Neuron (in vitro differentiated cells): ENCODE measurements at regions not wholly inside any gene's neighbourhood (a gene's known extent, or its start where the extent isn't known, plus 50 kb on each side); places are given as distances from the start of the nearest gene placed in this dataset.
"Not testable (repeated sequence)": the region's sequence is repeated elsewhere in the genome, so short reads cannot be mapped to it uniquely, and the experiment has no call there.

Experiments used
- H2AFZ ChIP-seq: one replicate; pipeline ENCODE4 v1.6.1; 2013; ENCODE audit warnings: low read depth, mild to moderate bottlenecking, inconsistent platforms, low read length, moderate library complexity
- H3K27me3 ChIP-seq: one replicate; pipeline ENCODE4 v1.6.1; 2013; ENCODE audit warnings: low read length; ENCODE audit not compliant: insufficient read depth
- H3K36me3 ChIP-seq: one replicate; pipeline ENCODE4 v1.6.1; 2013; ENCODE audit warnings: low read length; ENCODE audit not compliant: insufficient read depth
- H3K4me1 ChIP-seq: one replicate; pipeline ENCODE4 v1.6.1; 2013; ENCODE audit warnings: low read length; ENCODE audit not compliant: insufficient read depth
- H3K4me3 ChIP-seq: 2 replicates; pipeline ENCODE4 v1.5.1; 2013; ENCODE audit warnings: mild to moderate bottlenecking, low read length, moderate library complexity
- H3K9me3 ChIP-seq: one replicate; pipeline ENCODE4 v1.6.1; 2013; ENCODE audit warnings: low read length

DNA sequence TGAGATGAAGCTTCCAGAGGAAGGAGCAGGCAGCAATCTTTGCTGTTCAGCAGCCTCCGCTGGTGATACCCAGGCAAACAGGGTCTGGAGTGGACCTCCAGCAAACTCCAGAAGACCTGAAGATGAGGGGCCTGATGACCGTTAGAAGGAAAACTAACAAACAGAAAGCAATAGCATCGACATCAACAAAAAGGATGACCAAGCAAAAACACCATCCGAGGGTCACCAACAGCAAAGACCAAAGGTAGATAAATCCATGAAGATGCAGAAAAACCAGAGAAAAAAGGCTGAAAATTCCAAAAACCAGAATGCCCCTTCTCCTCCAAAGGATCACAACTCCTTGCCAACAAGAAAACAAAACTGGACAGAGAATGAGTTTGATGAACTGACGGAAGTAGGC is 235.9 kb upstream of the NSMCE3 start:
- not testable (repeated sequence) for H3K4me1 ChIP-seq

DNA sequence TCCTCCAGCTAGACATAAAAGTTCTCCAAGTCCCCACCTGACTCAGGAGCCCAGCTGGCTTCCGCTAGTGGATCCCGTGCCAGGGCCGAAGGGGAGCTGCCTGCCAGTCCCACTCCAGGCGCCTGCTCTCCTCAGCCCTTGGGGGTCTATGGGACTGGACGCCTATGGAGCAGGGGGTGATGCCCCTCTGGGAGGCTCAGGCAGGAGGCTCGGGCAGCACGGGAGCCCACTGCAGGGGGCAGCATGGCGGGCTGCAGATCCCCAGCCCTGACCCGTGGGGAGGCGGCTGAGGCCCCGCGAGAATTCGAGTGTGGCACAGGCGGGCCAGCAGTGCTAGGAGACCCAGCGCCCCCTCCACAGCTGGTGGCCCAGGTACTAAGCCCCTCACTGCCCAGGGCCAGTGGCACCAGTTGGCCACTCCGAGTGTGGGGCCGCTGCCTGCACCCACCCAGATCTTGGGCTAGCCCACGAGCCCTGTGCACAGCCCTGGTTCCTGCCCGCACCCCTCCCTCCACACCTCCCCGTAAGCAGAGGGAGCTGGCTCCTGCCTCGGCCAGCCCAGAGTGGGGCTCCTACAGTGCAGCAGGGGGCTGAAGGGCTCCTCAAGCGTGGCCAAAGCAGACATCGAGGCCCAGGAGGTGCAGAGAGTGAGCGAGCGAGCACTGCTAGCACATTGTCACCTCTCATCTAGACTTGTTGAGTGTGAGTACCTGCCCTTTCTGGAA is 221.3 kb upstream of the NSMCE3 start:
- no peaks in the 10 kb centered on the region for H3K27me3 ChIP-seq
- no peak overlapping the region for H3K4me3 ChIP-seq
- H2AFZ ChIP-seq = no peak overlapping the region
- H3K4me1 ChIP-seq = no peaks in the 10 kb centered on the region
- H3K36me3 ChIP-seq = no peaks in the 10 kb centered on the region
- peaks cover 5% of the 10 kb centered on the region for H3K9me3 ChIP-seq

More for the DNA sequence above, 235.9 kb upstream of the NSMCE3 start:
- H3K9me3 ChIP-seq, H2AFZ ChIP-seq, H3K27me3 ChIP-seq, H3K4me3 ChIP-seq, H3K36me3 ChIP-seq: not testable (repeated sequence)

DNA sequence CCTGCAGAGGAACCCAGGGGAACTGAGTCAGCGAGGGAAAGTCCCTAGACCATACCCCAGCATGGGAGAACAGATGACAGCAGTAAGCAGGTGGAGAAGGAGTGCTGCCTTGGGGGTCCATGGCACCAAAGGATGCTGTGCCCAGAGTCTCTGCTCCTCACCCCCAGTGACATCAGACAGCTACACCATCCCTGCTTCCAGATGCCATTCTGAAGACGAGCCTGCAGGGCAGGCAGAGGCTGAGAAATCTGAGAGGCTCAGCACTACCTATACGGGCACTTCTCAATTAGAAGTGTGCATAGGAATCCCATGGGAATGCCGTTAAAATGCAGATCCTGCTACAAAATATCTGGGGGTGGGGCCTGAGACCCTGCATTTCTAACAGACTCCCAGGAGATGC is 211.3 kb upstream of the NSMCE3 start:
- Histone ChIP-seq H3K36me3 (no peaks in the 10 kb centered on the region), H3K4me3 (no peak overlapping the region), H2AFZ (no peak overlapping the region), H3K4me1 (no peaks in the 10 kb centered on the region), H3K9me3 (no peaks in the 10 kb centered on the region), H3K27me3 (no peaks in the 10 kb centered on the region)

DNA sequence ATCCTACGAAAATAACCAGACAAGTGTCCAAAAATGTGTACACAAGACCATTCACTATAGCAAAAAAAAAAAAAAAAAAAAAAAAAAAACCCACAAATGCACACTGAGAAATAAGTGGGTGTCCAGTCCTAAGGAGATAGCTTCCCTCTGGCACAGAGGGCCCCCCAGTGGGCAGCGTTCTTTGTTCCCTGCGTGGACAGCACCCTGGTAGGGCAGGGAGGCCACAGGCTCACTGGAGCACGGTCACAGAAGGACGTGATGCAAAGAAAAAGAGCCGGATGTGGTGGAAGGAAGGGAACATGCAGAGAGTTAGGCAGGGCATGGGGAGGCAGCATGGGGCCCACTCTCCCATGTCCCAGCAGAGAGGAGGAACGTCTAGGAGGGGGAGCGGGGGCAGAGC is 210.7 kb upstream of the NSMCE3 start:
- H3K4me1 ChIP-seq = no peaks in the 10 kb centered on the region
- H2AFZ ChIP-seq = no peak overlapping the region
- H3K4me3 ChIP-seq = no peak overlapping the region
- H3K36me3 ChIP-seq = no peaks in the 10 kb centered on the region
- H3K9me3 ChIP-seq = no peaks in the 10 kb centered on the region
- no peaks in the 10 kb centered on the region for H3K27me3 ChIP-seq

DNA sequence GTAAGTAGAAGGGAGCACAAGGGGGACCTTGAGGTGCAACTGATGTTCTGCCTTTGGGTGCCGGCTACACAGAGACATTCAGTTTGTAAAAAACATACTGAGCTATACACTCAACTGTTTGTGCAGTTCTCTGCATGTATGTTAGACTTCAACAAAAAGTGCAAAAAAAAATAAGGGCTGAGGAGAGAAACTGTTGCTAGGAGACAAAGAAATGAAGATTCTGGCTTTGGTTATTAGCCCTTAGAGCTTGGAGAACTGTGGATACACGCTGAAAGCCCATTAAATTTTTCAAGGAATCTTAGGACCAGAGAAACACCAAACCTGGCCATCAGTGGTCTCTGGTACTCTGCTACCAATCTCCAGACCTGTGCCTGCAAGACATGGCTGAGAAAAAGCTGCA is 207.6 kb upstream of the NSMCE3 start:
- peaks cover 7% of the 10 kb centered on the region for H3K4me1 ChIP-seq

DNA sequence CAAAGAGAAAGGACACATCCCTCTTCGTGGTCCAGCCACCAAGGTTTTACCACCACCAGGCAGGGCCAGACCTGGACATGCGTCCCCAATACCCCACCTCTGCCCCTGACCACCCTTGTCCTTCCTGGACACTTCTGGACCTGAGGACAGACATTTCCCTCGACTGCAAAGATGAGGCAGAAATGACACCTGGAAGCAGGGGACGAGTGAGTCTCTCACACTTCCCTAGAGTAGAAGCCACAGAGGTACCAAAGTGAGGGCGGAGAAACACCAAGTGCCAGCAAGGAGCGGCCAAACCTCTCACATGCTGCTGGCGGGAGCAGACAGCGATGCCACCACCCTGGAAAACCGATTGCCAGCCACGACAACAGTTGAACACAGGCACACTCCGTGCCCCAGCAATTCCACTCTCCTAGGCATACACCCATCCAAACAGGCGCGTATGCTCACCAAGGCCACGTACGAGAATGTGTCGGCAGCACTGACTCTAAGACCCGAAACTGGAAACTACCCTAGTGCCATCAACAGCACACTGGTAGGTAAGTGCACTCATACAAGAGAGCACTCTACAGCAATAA is 207.0 kb upstream of the NSMCE3 start:
- Histone ChIP-seq H3K27me3 (no peaks in the 10 kb centered on the region), H3K9me3 (no peaks in the 10 kb centered on the region), H3K4me3 (no peak overlapping the region), H2AFZ (no peak overlapping the region), H3K36me3 (no peaks in the 10 kb centered on the region), H3K4me1 (peaks cover 7% of the 10 kb centered on the region)

More for the DNA sequence above, 207.6 kb upstream of the NSMCE3 start:
- no peak overlapping the region for H2AFZ ChIP-seq
- H3K27me3 ChIP-seq = no peaks in the 10 kb centered on the region
- H3K9me3 ChIP-seq = no peaks in the 10 kb centered on the region
- no peak overlapping the region for H3K4me3 ChIP-seq
- H3K36me3 ChIP-seq = no peaks in the 10 kb centered on the region

DNA sequence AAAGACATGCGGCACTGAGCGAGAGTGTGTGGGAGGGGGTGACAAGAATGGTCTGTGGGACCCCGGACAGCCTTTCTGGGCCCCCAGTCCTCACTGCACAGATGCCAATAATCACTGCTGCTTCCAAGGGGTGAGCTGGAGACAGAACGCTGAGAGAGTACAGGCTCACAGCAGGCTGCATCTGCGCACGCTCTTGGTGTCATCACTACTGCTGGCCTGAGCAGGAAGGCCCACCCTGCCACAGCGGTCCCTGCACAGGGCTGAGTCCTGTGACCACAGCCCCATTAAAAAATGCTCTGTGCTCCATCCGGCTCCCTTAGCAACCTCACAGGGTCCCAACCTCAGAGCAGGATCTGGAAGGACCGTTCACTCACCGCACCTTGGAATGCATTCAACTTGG is 205.5 kb upstream of the NSMCE3 start:
- no peaks in the 10 kb centered on the region for H3K9me3 ChIP-seq
- no peak overlapping the region for H3K4me3 ChIP-seq
- H3K4me1 ChIP-seq = peaks cover 7% of the 10 kb centered on the region

DNA sequence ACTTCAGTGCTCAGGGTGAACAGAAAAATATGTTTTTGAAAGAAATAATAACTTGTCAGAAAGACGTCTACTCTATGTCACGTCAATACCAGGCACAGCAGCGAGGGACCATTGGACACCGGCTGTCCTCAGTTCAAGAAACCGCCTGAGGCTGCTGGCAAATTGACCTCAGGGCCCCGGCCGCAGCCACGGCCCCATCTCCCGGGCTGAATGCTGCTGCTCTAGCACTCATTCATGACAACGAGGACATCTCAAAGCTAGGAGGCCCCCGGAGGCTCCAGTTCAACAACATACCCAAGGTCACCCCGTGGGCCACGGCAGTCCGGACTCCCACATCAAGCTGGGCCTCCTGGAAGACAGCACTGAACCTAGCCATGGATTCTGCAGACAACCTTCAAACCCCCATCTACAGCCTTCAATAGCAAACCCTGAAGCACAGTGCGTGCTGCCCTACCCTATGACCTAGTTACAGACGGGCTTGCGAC is 204.0 kb upstream of the NSMCE3 start:
- Histone ChIP-seq H3K9me3 (no peaks in the 10 kb centered on the region), H3K27me3 (no peaks in the 10 kb centered on the region), H2AFZ (no peak overlapping the region), H3K36me3 (no peaks in the 10 kb centered on the region), H3K4me1 (peaks cover 7% of the 10 kb centered on the region), H3K4me3 (no peak overlapping the region)

More for the DNA sequence above, 205.5 kb upstream of the NSMCE3 start:
- Histone ChIP-seq H2AFZ (no peak overlapping the region), H3K36me3 (no peaks in the 10 kb centered on the region), H3K27me3 (no peaks in the 10 kb centered on the region)

DNA sequence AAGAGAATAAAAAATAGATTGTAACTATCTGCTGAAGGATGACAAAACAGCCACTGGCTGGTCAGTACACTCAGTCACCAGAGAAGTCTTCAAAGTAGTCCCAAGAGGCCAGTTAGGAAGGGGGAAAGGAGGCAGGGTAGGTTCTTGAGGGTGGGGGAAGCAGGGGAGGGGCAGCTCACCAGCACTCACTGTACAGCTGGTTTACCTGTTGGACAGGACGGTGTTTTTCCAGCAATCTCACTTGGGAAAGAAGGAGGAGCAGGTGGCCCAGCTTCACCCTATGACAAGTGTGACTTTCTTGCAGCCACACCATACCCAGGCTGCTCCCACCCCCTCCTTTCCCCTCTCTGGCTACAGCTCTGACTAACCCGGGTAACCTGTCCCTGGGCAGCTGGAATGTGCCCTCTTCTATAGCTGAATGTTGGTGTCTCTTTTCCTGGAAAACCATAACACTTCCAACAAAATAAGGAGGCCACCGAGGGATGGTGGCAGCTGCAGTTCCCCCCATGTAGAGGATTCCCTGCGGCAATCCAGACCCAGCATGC is 203.4 kb upstream of the NSMCE3 start:
- Histone ChIP-seq H2AFZ (no peak overlapping the region), H3K36me3 (no peaks in the 10 kb centered on the region), H3K9me3 (no peaks in the 10 kb centered on the region), H3K27me3 (no peaks in the 10 kb centered on the region), H3K4me3 (no peak overlapping the region), H3K4me1 (peaks cover 7% of the 10 kb centered on the region)

DNA sequence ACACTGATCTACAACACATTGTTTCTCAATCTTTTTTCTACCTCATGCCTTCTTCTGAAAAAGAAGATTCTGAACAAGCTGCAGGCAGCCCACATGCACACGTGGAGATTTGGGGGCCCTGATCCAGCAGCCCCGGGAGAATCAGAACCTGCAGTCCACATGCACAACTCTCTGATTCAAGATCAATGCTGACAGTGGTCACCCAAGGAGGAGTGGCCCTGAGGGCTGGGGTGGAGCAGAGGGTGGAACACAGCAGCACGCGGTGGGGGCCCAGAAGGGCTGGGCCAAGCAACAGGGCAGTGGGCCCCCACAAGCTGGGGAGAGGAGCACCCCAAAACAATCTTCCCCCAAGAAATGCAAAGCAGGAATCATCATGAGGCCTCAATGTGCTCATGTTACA is 202.1 kb upstream of the NSMCE3 start:
- peaks cover 7% of the 10 kb centered on the region for H3K4me1 ChIP-seq
- no peak overlapping the region for H2AFZ ChIP-seq
- H3K4me3 ChIP-seq = no peak overlapping the region
- no peaks in the 10 kb centered on the region for H3K36me3 ChIP-seq
- no peaks in the 10 kb centered on the region for H3K27me3 ChIP-seq
- H3K9me3 ChIP-seq = no peaks in the 10 kb centered on the region

DNA sequence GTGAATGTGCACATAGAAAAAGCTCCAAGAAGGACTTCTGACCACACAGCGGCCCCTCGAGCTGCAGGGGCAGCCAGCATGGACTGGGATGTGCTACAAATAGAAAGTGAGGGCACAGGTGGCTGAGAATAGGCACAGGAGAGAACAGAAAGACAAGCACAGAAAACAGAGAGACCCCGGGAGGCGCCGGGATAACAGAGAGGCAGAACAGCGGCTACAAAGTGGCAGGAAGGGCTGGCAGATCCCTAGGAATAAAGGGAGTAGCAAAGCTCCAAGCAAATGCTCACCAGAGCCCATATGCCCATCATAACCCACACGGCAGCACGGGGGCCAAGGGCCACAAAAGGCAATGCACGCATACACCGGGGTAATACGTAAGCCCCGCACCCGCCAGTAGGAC is 201.7 kb upstream of the NSMCE3 start:
- Histone ChIP-seq H3K9me3 (no peaks in the 10 kb centered on the region), H2AFZ (no peak overlapping the region), H3K27me3 (no peaks in the 10 kb centered on the region), H3K4me1 (peaks cover 7% of the 10 kb centered on the region), H3K36me3 (no peaks in the 10 kb centered on the region), H3K4me3 (no peak overlapping the region)

DNA sequence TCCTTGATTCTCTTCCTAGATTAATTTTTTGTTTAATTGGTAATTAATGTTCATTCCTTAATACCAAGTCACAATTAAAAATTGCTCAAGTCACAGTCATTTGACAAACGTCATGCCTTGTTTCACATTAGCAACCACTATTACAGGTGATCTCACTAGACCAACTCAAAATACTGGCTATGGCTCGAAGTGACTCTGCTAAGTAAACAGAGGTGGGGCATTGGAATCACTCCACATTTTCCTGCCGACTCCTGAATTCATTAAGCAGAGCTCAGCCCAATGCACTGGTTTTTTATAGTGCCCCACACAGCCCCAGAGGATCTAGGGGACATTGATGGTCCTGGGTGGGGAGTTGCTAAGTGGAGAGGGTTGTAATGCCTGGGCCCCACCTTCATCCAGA is 201.2 kb upstream of the NSMCE3 start:
- no peak overlapping the region for H3K4me3 ChIP-seq
- no peaks in the 10 kb centered on the region for H3K36me3 ChIP-seq
- peaks cover 7% of the 10 kb centered on the region for H3K4me1 ChIP-seq
- no peaks in the 10 kb centered on the region for H3K27me3 ChIP-seq
- H3K9me3 ChIP-seq = no peaks in the 10 kb centered on the region
- no peak overlapping the region for H2AFZ ChIP-seq

DNA sequence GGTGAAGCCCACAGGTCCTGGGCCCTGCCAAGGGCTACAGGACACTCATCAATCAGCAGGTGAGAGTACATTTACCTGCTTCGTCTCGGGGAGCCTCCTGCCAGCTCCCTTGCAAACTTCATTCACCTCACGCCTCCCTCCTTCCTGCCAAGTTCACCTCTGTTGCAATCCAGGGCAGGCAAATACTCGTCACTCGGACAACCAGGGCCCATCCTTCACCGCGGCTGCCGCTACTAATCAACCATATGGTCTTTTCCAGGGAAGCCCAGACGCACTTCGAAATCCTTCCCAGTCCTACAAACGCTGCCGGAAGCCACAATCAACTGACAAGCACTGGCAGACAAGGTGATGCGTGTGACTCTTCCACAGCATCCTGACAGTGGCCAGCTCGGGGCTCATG is 200.7 kb upstream of the NSMCE3 start:
- peaks cover 7% of the 10 kb centered on the region for H3K4me1 ChIP-seq
- H3K9me3 ChIP-seq = no peaks in the 10 kb centered on the region
- no peak overlapping the region for H3K4me3 ChIP-seq
- H3K27me3 ChIP-seq = no peaks in the 10 kb centered on the region
- no peaks in the 10 kb centered on the region for H3K36me3 ChIP-seq
- H2AFZ ChIP-seq = no peak overlapping the region
